Activated CD4-positive, CD25-positive, alpha-beta regulatory T cell (primary cell): ENCODE measurements at regions not wholly inside any gene's neighbourhood (a gene's known extent, or its start where the extent isn't known, plus 50 kb on each side); places are given as distances from the start of the nearest gene placed in this dataset.
"Not testable (repeated sequence)": the region's sequence is repeated elsewhere in the genome, so short reads cannot be mapped to it uniquely, and the experiment has no call there.

Source experiments
- DNase-seq, 4 experiments: peaks; one replicate each; lab custom pipeline; 2025; lab: John Stamatoyannopoulos, UW

DNA sequence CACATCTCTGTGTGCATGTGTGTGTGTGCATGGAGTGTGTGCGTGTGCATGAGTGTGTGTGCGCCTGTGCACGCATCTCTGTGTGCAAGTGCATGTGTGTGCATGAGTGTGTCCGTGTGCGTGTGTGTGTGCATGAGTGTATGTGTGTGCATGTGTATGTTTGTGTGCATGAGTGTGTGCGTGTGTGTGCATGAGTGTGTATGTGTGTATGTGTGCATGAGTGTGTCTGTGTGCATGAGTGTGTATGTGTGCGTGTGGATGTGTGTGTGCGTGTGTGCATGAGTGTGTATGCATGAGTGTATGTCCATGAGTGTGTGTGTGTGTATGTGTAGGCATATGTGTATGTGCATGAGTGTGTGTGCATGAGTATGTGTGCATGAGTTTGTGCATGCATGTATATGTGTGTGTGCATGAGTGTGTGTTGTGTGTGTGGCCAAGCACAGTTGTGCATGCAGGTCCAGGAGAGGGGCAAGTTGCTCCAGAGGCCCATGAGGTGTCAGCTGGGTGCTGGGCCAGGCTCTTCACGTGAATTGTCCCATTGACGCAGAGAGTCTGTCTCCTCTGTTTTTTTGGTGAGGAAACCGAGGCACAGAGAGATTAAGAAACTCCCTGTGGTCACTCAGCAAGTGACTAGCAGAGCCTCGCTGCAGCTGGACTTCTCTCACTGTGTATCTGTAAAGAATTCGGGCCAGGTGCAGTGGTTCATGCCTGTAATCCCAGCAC lies 75.5 kb downstream of the ASB1 start:
- no peak for DNase-seq

DNA sequence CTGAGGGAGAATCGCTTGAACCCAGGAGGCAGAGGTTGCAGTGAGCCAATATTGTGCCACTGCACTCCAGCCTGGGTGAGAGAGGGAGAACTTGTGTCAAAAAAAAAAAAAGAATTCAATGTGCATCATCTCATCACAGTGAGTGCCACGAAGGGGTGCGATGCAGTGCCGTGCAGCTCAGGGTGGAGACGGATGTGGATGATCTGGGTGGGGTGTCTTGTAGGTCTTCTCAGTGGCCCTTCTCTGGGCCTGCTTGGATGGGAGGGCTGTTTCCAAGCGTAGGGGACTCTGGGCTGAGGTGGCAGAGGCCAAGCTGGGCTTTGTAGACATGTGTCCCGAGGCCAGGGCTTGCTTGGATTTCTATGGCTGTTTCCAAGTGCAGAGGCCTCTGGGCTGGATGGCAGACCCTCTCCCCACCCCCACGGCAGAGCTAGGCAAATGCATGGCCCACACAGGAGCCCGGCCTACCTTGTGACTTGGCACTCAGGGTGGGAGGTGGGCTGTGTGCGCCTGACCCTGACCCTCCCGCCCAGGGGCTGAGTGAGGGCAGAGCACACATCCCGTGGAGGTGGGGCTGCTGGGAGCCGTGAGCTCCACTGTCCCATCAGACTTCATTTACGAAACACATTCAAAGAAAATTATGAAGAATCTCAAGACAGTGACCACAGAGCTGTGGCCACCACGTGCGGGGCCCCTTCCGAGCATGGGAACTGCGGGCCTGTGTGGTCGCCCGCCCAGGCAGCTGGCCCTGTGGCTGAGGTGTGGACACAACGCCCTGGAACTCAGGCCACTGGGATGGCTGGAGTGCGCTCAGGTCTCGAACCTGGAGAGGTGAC lies 76.4 kb downstream of the ASB1 start:
- DNase-seq: no peak

DNA sequence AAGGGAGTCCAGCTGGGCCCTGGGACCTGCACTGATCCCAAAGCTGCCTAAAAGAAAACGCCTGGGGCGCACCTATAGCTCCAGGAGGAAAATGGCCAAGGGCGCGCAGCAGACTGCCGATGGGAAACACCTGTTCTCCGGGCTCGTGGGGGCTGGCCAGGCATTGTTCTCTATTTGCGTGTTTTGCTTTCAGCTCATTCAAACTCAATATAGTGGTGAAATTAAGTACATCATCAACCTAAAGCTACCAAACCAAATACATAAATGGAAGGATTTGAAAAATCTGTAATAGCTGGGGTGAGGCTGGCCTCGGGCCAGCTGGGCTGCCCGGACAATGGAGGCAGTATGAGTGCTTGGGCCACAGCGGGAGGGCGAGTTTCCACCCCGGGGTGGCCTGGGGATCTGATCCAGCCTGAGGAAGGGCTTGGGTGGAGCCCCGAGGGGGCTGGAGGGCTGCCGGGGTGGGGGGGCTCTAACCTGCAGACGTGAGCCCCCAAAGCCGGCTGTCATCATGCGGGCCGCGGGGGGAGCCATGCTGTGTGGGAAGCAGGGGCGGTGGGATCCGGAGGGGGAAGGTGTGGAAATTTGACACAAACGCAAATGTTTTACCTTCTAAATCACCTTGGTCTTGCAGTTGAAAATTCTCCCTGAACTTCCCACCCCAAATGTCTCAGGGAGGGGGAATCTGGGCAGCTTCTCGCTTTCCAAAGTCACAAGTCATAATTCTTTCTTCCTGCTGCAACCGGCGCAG lies 77.6 kb downstream of the ASB1 start:
- no peak for DNase-seq

DNA sequence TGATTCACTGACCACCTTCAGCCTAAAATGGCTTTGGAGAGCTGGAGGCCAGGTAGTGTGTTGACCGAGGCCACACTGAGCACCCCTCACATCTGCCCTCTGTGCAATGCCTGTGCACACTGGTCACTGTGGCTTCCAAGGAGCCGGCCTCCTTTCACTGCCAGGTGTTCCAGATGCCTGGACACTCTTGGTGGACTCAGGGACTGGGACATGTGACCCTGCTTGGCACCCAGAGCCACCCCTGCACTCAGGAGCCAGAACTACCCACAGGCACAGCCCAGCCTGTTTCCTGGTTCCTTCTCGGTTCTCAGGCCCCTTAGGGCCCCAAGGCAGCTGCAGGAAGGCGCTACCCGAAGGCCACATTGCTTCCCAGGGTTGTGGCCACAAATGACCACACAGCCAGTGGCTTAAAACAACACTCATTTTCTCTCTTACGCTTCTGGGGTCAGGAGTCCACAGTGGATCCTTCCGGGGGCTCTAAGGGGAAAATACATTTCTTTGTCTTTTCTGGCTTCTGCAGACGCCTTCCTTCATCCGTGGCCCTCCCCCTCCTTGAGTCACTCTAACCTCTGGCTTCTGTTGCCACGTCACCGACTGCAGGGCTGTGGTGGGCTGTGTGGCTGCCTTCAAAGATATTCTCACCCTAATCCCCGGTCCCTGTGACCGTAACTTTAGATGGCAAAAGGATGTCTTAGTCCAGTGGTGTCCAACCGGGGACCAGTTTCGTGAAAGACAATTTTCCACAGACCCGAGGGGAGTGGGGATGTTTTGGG lies 78.6 kb downstream of the ASB1 start:
- no peak for DNase-seq

DNA sequence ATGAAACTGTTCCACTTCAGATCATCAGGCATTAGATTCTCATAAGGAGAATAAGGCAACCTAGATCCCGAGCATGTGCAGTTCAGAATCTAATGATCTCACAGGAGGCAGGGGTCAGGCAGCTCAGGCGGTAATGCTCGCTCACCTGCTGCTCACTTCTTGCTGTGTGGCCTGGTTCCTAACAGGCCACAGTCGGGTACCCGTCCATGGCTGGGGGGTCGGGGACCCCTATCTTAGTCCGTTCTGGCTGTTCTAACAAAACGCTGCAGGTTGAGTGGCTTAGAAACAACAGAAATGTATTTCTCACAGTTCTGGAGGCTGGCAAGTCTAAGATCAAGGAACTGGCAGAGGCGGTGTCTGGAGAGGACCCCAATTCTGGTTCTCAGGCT lies 79.2 kb downstream of the ASB1 start:
- no peak for DNase-seq

DNA sequence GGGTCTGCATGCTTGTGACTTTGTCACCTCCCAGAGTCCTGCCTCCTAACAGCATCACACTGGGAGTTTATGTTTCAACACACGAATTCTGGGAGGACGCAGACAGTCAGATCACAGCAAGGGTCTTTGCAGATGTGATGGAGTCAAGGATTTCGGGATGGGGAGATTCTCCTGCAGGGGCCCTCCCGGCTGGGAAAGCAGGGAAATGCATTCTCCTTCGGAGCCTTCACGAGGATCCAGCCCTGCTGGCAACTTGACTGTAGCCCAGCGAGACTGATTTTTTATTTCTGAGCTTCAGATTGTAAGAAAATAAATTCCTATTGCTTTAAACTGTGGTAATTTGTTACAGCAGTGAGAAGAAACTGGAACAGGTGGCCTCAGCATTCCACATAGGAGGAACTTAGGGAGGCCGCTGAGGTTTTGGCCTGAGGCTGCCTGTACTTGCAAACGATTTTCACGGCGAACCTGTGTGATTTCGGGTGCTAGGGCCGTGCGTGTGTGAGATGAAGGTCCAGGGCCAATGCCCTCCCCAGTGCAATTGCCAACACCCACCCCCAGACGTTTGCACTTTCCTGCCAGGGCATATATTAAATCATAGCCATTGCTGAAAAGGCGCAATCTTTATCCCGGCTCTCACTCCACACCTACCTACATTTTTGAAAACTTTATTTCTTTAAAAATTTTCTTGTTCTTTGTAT lies 79.8 kb downstream of the ASB1 start:
- DNase-seq: no peak

DNA sequence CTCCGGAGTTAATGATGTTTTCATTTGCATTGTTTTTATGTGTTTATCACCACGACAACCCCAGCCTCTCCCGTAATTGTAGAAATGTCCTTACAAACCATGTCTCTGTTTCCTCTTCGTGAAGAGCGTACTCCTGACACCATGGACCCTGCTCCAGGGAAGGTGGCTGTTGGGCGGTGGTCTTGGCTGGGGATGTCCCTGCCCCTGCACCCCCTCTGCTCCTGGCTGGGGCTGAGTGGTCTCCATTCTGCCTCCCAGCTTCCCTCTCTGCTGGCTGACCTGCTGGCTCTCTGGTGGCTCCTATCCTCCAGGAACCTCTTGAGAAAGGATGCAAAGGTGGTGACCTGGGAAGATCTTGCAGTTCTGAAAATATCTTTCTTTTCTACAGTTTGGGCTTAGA lies 81.1 kb downstream of the ASB1 start:
- no peak for DNase-seq

DNA sequence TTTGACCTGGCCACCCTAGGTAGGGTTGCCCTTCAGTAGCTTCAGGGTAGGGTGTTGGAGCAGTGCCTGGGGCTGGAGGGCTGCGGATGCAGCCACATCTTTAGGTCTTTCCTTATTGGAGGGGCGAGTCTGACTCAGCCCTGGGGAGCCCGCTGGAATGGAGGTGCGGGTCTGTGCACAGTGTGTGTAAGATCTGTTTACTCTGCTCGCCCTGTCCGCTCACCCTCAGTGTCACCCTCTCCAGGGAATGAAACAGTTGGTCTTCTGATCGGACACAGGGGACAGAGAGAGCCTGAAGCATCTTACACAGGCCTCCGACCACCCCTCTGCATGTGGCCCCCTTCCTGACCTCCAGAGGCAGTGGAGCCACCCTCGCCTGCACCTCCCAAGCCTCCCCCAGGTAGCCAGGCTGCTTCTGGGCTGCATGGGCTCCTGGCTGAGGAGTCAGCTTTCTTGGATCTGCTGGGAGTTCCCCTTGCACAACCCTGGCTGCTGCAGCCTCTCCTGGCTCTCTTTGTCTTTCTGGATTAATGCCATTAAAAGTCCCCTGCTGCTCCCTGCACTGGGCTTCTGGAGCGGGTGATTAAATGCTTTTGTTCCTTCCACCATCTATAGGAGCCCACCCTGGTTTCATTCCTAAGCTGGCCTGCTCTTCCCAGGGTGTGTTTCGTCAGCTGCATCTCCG lies 82.6 kb downstream of the ASB1 start:
- DNase-seq: no peak

DNA sequence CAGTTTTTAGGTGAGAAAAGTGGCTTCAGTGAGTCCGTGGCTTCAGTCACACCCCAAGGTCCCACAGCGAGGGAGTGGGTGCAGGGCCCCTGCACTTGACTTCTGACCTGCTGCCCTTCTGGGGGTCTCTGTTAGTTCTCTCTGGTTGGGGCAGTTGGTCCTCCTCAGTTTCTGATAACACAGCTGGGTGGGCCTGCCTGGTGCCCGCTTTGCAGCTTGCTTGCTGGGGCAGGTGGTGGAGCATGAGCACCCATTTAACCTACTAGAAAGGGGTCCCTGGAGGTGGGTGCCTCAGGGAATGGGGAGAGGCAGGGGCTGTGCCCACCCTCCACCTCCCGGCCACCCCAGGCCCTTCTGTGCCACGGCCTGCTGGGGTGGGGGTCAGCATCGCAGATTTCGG lies 83.2 kb downstream of the ASB1 start:
- DNase-seq: no peak

DNA sequence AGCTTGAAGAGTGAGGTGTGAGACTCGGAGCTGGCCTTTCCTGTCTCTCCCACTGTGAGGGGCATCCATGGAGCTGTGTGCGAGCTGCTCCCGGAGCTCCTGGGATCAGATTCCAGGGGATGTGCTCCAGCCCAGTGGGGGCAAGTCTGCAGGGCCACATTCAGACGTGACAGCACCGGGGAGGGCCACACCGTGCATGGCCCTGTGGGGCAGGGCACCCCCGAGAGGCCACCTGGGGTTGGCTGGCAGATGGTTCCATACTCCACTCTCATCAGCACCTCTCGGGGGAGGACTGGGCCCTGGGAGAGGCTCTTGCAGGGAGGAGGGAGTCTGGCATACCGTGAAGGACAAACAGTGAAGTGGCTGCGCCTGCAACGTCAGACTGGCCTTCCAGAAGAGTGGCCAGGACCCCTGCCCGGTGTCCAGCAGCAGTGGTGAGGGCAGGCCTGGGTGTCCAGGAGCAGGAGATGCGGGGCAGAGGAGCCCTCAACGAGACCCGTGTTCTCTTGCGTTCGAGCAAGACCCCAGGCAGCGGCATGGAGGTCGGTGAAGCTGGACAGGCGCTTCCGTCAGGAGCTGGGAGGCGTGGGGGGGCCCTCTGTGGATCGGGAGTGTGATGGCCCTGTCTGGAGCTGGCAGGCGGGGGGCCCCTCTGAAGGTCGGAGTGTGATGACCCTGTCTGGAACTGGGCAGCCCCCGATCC lies 84.3 kb downstream of the ASB1 start:
- DNase-seq: no peak

DNA sequence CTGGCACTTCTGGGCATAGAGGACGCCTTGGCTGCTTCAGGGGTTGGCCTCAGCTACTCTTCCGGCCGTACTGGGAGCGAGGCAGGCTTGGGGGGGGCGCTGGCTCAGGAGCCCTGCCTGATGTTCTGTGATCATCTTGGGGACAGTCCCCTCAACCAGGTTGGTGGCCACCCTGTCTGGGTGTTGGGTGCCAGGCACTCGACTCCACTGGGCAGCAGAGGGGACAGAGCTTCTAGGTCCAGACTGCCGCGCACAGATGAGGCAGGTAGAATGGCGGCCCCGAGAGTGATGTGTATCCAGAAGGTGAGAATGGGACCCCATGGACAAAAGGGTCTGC lies 84.9 kb downstream of the ASB1 start:
- DNase-seq: no peak

DNA sequence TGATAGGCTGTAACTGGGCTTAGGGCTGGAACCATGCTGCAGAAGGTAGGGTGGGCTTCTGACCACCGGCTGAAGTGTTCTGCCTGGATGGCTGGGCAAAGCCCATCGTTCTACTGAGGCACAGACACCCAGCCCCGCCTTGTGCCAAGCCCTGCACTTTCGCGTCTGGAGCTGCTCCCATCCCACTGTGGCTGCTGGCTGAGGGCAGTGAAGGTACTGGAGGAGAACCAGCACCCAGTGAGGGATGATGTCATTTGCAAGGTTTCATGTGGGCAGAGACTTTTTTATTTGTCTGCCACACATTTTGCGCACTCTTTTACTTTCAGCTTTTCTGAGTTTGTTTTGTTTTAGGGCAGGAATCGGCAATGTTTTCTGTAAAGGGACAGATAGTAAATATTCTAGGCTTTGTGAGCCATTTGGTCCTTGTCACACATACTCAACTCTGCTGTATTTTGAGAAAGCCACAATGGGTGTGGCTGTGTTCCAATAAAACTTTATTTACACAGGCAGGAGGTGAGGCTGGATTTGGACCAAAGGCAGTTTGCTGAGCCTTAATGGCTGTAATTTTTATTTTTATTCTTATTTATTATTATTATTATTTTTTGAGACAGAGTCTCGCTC lies 85.6 kb downstream of the ASB1 start:
- DNase-seq: no peak

DNA sequence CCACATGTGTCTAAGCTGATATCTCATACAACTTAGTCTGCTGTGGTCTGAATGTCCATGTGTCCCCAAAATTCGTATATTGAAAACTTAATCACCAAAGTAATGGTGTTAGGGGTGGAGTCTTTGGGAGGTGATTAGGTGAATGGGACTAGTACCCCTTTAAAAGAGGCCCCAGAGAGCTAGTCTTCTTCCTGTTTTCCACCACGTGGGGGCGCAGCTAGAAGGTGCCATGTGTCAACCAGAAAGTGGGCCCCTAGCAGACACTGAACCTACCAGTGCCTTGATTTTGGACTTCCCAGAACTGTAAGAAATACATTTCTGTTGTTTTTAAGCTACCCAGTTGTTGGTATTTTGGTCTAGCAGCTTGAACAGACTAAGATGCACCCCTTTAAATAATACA lies 86.6 kb downstream of the ASB1 start:
- no peak for DNase-seq

DNA sequence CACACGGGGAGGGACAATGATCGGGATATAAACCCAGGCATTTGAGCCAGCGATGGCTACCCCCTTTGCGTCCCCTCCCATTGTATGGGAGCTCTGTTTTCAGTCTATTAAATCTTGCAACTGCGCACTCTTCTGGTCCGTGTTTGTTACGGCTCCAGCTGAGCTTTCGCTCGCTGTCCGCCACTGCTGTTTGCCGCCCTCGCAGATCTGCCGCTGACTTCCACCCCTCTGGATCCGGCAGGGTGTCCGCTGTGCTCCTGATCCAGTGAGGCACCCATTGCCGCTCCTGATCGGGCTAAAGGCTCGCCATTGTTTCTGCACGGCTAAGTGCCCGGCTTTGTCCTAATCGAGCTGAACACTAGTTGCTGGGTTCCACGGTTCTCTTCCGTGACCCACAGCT lies 87.3 kb downstream of the ASB1 start:
- DNase-seq: not testable (repeated sequence)

DNA sequence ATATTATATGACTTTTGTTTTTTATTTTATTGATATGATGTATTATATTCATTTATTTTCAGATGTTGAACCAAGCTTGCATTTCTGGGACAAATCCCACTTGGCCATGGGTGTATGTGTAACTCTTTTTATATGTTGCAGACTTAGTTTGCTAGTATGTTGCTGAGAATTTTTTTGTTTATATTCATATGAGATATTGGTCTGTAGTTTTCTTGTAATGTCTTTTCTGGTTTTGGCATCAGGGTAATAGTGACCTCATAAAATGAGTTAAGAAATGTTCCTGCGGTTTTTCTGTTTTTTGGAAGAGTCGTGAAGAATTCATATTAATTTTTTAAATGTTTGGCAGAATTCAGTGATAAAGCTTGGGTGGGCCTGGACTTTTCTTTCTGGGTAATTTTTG lies 88.7 kb downstream of the ASB1 start:
- DNase-seq: no peak

DNA sequence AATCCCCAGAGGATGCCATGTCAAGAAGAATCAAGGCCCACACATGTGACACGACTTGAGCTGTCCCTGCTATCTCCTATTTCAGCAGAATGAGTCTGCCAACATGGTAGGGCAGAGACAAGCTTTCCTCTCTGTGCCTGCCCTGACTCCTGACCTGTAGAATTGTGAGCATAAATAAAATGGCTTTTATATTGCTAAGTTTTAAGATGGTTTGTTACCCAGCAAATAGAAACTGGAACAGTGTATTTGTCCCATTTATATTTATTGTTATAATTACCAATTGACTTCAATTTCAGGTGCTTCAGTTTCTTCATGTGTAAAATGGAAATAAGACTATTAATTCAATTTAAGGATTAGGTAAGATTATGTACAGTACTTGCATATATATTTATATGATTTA lies 90.5 kb downstream of the ASB1 start:
- DNase-seq: no peak

DNA sequence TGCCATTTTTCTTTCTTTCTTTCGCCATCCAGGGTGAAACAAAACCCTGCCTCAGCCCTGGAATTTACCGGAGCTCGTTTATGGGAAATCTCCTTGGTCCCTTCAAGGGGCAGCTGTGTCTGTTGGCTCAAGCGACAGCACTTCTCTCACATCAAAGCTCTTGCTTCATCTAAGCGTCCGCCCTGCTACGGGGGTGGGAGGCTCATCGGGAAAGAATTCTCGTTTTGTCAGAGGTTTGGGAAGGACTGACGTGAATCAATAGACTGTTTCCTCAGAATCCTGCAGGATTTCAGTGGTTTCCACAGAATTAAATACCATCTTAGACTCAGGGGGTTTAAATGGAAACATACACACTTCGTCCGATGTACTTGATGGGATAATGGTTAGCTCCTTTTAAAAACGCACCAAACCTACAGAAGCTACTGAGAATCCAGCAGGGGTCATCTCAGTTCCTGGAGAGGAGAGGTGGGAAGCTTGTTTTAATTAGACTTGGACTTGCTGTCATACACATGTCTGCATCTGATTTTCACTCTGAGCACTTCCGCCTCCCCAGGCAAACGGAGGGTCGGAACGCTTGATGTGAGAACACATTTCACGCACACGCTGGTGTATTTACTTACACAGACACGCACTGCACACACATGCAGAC lies 91.6 kb downstream of the ASB1 start:
- no peak for DNase-seq

DNA sequence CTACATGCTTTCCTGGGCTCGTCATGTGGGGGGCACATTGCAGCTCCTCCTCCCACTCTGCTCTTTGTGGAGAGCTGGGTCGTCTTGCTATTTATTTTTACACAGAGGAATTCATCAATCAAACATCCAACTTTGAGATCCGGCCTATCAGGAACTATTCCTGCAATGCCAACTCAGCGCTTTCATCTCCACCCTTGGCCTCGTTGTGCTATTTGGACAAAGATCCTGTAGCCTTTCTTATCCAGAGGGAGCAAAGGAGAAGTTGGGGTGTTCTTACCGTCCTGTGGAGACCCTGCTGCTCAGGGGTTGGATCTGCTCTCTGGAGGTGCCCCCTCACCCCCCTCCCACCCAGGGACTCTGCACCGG lies 92.1 kb downstream of the ASB1 start:
- DNase-seq: no peak

DNA sequence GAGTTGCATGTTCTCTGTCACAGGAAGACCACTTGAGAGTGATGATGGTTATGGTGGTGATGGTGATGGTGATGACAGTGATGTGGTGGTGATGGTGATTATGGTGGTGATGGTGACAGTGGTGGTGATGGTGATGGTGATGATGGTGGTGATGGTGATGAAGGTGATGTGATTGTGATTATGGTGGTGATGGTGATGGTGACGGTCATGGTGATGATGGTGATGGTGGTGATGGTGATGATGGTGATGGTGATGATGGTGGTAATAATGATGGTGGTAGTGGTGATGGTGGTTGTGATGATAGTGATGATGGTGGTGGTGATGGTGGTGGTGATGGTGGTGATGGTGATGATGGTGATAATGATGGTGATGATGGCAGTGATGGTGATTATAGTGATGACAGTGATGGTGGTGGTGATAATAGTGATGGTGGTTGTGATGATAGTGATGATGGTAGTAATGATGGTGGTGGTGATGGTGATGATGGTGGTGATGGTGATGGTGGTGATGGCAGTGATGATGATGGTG lies 93.7 kb downstream of the ASB1 start:
- no peak for DNase-seq
